Frontal cortex (tissue), 3 donors: ENCODE measurements at regions not wholly inside any gene's neighbourhood (a gene's known extent, or its start where the extent isn't known, plus 50 kb on each side); places are given as distances from the start of the nearest gene placed in this dataset.

Experiments used
- DNase-seq, 2 donors: peaks; one replicate each; pipeline ENCODE4 v3.0.0; 2012; ENCODE audit warnings: low spot score in 2 of 2
- FAIRE-seq: peaks from 2 replicates; lab custom pipeline; 2012; peaks lifted over from hg19 to GRCh38; lab: Jason Lieb, UNC
- donor health status: control.
- donor health status: control.
- donor health status: control.

- no peak for FAIRE-seq
- no peak for DNase-seq
Measured at GRCh38 chr1:81006502-81006901, 794.2 kb upstream of the ADGRL2 start.

- FAIRE-seq (no peak), DNase-seq (no peak)
Measured at GRCh38 chr1:81004011-81004410, 796.7 kb upstream of the ADGRL2 start.

DNA sequence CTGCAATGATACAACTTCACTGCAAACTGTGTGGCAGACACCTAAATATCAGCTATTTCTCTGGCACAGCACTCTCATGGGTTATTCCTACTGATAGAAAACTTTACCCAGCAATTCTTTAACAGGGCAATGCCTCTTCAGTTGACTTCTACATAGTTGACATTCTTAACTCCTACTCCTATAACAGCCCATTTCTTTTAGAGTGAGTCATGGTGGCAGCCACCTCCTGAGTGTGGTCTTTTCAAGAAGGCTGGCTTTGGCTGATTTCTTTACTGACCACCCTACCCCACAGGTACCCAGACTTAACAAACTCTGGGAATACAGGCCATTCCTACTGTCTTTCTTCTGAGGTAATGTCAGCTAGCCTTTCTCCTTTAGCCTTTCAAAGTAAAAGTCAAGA, 805.8 kb upstream of the ADGRL2 start:
- DNase-seq (no peak), FAIRE-seq (no peak)

DNA sequence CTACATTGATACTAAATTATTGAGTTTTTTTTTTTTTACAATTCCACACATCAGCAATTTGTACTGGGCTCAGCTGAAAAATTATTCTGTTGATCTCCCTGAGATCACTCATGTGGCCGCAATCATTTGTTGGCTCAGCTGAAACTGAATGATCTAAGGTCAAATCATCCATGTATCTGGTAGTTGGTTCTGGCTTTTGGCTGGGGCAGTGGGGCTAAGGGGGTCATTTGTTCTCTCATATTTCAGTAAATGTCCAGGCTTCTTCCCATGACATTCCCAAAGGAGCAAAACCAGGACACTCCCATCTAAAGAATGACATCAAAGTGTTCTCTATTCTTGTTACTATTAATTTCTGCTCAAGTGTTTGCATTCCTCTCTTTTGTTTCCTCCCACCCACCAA, 806.7 kb upstream of the ADGRL2 start:
- no peak for FAIRE-seq
- no peak for DNase-seq

DNA sequence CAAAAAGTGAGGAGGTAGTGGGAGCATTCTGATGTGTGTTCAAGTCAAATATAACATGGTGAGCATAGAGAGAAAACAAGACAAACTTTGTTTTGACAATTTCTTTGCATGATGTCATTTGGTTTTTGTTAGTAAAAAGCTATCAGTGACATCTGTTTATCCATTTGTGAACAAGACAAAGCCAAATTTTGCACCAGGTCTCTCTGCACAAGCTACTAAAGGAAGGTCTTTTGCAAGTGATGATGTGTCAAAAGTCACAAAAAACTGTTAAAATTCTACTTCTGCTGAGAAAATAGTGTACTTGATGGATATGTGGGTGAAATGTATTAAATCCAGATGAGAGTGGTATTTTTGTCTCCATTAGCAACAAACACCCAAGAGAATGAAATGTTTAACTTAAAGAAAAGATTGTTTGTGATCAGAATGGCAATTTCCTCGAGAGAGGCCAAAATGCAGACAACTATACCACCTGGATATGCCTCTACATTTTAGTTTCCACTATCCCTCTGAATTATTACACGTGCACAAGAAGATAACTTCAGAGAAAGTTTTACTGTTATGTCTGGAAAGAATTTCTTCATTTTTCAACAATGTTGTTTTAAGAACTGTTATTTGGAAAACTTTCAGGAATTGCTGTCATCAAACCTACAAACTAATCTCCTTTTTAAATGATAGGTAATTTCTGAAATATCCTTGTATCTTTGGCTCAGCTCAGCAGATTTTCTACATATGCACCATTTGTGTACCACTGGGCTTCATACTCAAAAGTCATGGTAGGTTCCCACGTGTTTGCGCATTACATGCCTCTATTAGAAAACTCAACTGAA, 807.4 kb upstream of the ADGRL2 start:
- no peak for DNase-seq

DNA sequence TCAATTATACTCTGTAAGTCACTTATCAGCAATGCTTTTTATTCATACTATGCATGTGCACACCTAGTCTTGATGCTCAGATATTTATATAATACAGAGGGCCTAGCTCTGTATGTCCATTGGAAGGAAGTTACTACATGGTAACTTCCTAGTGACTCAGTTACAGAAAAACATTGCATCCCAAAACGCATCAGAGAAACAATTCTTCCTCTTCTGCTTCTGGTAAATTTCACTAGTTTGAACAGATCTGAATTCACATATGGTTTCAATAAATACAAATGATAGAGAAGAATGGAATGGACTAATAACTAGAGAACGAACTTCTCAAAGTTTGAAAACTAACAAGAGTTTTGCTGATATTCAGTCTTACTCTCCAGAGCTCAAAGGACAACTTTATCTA, 811.3 kb upstream of the ADGRL2 start:
- DNase-seq (no peak), FAIRE-seq (no peak)

More for the DNA sequence above, 807.4 kb upstream of the ADGRL2 start:
- FAIRE-seq = no peak

DNA sequence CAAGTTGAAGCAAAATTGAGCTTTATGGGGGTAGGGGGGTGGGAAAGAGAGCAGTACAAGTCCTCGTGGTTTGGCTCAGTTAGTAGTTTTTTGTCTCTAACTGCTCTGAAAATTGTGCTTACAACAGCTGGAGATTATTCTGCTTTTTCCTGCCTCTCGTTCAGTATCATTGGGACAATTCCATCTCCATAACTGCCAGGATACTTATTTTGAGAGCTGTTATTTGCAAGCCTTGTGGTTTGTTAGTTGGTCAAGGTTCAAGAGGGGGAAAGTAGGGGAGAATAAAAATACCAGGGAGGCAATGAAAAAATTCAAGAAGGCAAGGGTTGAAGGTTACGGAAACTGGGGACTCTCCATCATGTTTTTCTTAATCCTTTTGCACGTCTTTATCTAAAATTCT, 811.8 kb upstream of the ADGRL2 start:
- no peak for DNase-seq
- no peak for FAIRE-seq

- DNase-seq (no peak), FAIRE-seq (no peak)
Measured at GRCh38 chr1:80987824-80988223, 812.9 kb upstream of the ADGRL2 start.

GRCh38 chr1:80987106-80987505, 813.6 kb upstream of the ADGRL2 start:
- FAIRE-seq = no peak
- no peak for DNase-seq

GRCh38 chr1:80982831-80983230, 817.9 kb upstream of the ADGRL2 start:
- DNase-seq = no peak
- FAIRE-seq = no peak

GRCh38 chr1:80973101-80973500, 827.6 kb upstream of the ADGRL2 start:
- FAIRE-seq (no peak), DNase-seq (no peak)

GRCh38 chr1:80966266-80966665, 834.5 kb upstream of the ADGRL2 start:
- no peak for FAIRE-seq

GRCh38 chr1:80962564-80962963, 838.2 kb upstream of the ADGRL2 start:
- DNase-seq = no peak
- FAIRE-seq = no peak

More at GRCh38 chr1:80966266-80966665, 834.5 kb upstream of the ADGRL2 start:
- no peak for DNase-seq

GRCh38 chr1:80961464-80962190, 839.1 kb upstream of the ADGRL2 start:
- FAIRE-seq (no peak), DNase-seq (no peak)

GRCh38 chr1:80933346-80933745, 867.4 kb upstream of the ADGRL2 start:
- no peak for DNase-seq

GRCh38 chr1:80931178-80931577, 869.6 kb upstream of the ADGRL2 start:
- FAIRE-seq = no peak

More at GRCh38 chr1:80933346-80933745, 867.4 kb upstream of the ADGRL2 start:
- no peak for FAIRE-seq

DNA sequence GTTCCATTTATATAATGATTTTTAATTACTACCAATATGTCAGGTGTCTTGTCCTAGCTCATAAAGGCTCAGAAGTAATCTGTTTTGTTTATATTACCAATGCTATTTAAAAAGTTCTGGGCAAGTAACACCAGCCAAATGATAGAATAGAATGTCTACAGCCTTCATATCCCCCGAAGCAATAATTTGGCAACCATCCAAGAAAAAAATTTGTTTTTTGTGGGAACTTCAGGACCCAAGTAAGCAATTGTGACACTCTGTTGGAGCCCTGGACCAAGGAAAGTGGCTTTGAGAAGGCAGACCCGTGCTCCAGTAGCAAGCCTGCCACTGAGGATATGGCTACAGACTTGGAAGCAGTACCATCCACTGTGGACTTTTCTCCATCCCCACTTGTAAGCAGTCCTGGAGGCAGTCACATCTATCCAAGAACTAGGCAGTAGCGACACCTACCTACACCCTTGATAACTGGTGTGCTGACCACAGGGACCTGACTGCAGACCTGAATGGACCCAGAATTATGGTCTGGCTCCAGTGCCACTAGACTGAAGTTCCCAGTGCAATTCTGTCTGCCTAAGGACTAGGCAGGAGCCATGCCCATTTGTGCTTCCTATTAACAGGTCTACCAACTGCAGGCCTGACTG, 870.7 kb upstream of the ADGRL2 start:
- no peak for DNase-seq
- FAIRE-seq = no peak

More at GRCh38 chr1:80931178-80931577, 869.6 kb upstream of the ADGRL2 start:
- no peak for DNase-seq

- no peak for DNase-seq
- no peak for FAIRE-seq
Measured at GRCh38 chr1:80926531-80926930, 874.2 kb upstream of the ADGRL2 start.

DNA sequence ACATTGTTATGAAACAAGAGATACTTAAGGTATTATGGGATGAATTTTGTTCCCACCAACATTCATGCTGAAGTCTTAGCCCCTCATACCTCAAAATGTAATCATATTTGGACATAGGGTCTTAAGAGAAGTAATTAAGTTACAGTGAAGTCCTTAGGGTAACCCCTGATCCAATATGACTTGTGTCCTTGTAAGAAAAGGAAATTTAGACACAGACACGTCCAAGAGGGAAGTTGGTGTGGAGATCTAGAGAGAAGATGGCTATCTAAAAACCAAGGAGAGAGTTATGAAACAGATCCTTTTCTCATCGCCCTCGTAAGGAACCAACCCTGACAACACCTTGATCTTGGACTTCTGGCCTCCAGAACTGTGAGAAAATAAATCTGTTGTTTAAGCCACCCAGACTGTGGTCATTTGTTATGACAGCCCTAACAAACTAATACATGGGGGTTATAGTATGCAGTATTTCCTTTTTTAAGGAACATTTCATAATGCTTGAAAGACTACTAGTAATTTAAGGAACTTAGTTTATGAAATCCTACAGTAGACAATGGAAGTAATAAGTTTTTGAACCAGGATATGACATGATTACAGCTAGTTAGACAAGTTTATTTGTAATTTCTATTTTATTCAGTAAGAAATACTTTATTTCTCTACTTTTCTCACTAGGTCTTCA, 875.5 kb upstream of the ADGRL2 start:
- no peak for DNase-seq
- no peak for FAIRE-seq

GRCh38 chr1:80924290-80924689, 876.4 kb upstream of the ADGRL2 start:
- FAIRE-seq = no peak
- no peak for DNase-seq
